HCT116 (cell line): ENCODE measurements at regions not wholly inside any gene's neighbourhood (a gene's known extent, or its start where the extent isn't known, plus 50 kb on each side); places are given as distances from the start of the nearest gene placed in this dataset.
"Not testable (repeated sequence)": the region's sequence is repeated elsewhere in the genome, so short reads cannot be mapped to it uniquely, and the experiment has no call there.

ENCODE experiments used
- EZH2 ChIP-seq: fragments of 200-600 bp; sonication (generic); IDR thresholded peaks from 2 replicates; pipeline ENCODE4 v1.6.1; 2017; ENCODE audit warnings: antibody characterized with exemption, mixed run types
- POLR2A ChIP-seq: IDR thresholded peaks from 2 replicates; pipeline ENCODE4 v1.7.0; 2011; ENCODE audit warnings: borderline replicate concordance; ENCODE audit not compliant: insufficient read depth, insufficient read length; ENCODE audit errors: extremely low read depth

DNA sequence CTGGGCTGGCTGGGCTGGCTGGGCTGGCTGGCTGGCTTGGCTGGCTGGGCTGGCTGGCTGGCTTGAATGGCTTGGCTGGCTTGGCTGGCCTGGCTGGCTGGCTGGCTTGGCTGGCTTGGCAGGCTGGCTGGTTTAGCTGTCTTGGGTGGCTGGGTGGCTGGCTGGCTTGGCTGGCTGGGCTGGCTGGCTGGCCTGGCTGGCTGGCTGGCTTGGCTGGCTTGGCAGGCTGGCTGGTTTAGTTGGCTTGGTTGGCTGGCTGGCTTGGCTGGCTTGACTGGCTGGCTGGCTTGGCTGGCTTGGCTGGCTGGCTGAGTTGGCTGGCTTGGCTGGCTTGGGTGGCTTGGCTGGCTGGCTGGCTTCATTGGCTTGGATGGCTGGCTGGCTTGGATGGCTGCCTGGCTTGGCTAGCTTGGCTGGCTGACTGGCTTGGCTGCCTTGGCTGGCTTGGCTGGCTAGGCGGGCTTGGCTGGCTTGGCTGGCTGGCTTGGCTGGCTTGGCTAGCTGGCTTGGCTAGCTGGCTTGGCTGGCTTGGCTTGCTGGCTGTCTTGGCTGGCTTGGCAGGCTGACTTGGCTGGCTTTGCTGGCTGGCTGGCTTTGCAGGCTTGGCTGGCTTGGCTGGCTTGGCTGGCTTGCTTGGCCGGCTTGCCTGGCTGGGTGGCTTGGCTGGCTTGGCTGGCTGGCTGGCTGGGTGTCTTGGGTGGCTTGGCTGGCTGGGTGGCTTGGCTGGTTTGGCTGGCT lies 2807.2 kb downstream of the RPIA start:
- TF ChIP-seq POLR2A, EZH2: not testable (repeated sequence)
